ENCODE measurements at regions not wholly inside any gene's neighbourhood (a gene's known extent, or its start where the extent isn't known, plus 50 kb on each side); places are given as distances from the start of the nearest gene placed in this dataset.

- DNase-seq (ENCODE audit: low read depth): no peak
These were observed 77.0 kb upstream of the SEMA6A start for GRCh38 chr5:116651653-116652052.

DNA sequence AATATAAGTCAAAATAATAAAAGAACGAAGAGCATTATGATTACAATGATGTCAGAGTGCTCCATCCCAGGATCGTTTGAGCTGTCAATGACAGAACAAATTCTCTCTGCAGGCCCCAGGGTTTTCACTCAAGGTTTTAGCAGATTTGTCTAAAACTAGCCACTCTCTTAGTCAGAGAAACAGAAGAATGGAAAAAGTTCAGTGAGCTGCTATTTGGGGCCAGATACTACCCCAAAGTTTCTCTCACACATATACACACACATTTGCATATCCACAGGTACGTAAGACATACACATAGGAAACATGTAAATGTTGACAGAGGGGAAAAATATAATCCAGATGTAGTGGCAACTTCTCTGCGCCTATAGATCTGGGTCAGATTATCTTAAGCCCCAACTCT lies 76.3 kb upstream of the SEMA6A start:
- no peak for DNase-seq (ENCODE audit: low read depth)

GRCh38 chr5:116650544-116650943 lies 75.9 kb upstream of the SEMA6A start:
- no peak for DNase-seq (ENCODE audit: low read depth)

GRCh38 chr5:116646611-116647289 lies 72.1 kb upstream of the SEMA6A start:
- no peak for DNase-seq (ENCODE audit: low read depth)

- no peak for DNase-seq (ENCODE audit: low read depth)
These were observed 71.0 kb upstream of the SEMA6A start for GRCh38 chr5:116645627-116646026.

DNA sequence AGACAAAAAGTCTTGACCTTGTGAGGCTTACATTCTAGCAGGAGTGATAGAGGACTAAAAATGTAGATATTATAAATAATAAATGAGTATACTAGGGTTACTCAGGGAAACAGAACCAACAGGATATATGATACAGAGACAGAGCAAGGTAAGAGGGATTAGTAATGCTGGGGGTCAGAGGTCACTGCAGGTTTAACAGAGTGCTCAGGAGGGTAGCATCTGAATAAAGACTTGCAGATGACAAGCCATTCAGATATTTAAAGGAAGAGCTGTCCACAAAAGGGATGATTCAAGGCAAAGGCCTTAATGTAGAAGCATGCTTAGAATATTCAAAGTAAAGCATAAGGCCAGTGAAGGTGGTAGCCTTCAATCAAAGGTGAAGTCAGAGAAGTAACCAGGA lies 65.6 kb upstream of the SEMA6A start:
- no peak for DNase-seq (ENCODE audit: low read depth)

- DNase-seq (ENCODE audit: low read depth): no peak
These were observed 62.6 kb upstream of the SEMA6A start for GRCh38 chr5:116637149-116637740.

DNA sequence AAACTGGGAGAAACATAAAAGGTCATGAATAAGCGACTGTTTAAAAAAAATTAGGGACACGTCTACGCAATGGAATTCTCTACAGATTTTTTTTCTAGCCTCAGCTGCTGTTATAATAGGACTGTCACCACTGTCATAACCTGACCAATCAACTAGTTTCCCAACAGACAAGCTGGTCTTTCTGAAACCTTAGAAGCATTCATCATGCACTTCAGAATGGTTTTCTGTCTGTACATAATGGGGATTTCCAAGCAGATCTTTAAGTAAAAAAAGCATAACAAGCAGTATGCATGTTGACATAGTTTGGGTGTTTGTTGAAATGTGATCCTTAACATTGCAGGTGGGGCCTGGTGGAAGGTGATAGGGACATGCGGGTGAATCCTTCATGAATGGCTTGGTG lies 58.3 kb upstream of the SEMA6A start:
- DNase-seq (ENCODE audit: low read depth): no peak

GRCh38 chr5:116631147-116631546 lies 56.5 kb upstream of the SEMA6A start:
- DNase-seq (ENCODE audit: low read depth): no peak

DNA sequence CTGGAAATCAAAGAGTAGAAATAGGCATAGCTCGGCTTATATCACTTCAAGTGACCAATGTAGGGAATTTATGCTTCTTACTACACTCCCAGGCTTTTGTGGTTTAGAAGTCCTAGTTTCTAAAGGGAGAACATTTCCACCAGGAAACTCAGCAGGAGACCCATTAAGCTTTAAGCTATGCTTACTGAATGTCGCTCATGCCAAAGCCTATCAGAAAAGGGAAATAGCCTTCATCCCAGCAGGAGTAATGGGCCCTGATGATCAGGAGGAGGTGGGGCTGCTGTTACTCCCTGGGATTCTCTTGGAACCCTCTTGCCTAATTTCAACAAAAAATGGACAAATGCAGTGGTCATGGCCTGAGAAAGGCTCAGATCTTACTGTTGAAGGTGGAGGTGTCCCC lies 54.5 kb upstream of the SEMA6A start:
- no peak for DNase-seq (ENCODE audit: low read depth)

GRCh38 chr5:116626945-116627679 lies 52.5 kb upstream of the SEMA6A start:
- DNase-seq (ENCODE audit: low read depth): no peak

GRCh38 chr5:116626272-116626723 lies 51.7 kb upstream of the SEMA6A start:
- DNase-seq (ENCODE audit: low read depth): no peak

All from CMK (cell line).